Ectodermal cell (in vitro differentiated cells): ENCODE measurements at regions not wholly inside any gene's neighbourhood (a gene's known extent, or its start where the extent isn't known, plus 50 kb on each side); places are given as distances from the start of the nearest gene placed in this dataset.
"Not testable (repeated sequence)": the region's sequence is repeated elsewhere in the genome, so short reads cannot be mapped to it uniquely, and the experiment has no call there.

Source experiments
- H3K27ac ChIP-seq: 2 replicates; pipeline ENCODE4 v1.7.0; 2013; ENCODE audit warnings: mild to moderate bottlenecking, low read depth, low read length; ENCODE audit not compliant: insufficient read depth, poor library complexity, severe bottlenecking
- H3K27me3 ChIP-seq: 2 replicates; pipeline ENCODE4 v1.7.0; 2013; ENCODE audit warnings: mild to moderate bottlenecking, low read length; ENCODE audit not compliant: insufficient read depth, control insufficient read depth, poor library complexity, severe bottlenecking
- H3K36me3 ChIP-seq: one replicate; pipeline ENCODE4 v1.7.0; 2013; ENCODE audit warnings: low read length; ENCODE audit not compliant: control insufficient read depth, insufficient read depth
- H3K4me1 ChIP-seq: one replicate; pipeline ENCODE4 v1.7.0; 2013; ENCODE audit warnings: low read length; ENCODE audit not compliant: control insufficient read depth, insufficient read depth
- H3K4me3 ChIP-seq: 2 replicates; pipeline ENCODE4 v1.7.0; 2013; ENCODE audit warnings: low read depth, low read length, control low read depth; ENCODE audit not compliant: insufficient read depth
- H3K9me3 ChIP-seq: 2 replicates; pipeline ENCODE4 v1.7.0; 2013; ENCODE audit warnings: mild to moderate bottlenecking, low read length, moderate library complexity; ENCODE audit not compliant: control insufficient read depth
- WGBS, 2 experiments: methylation state at CpG; one replicate each; pipeline ENCODE4 v1.1.7; 2013; ENCODE audit warnings: missing lambda C conversion rate in 2 of 2; 5-methylcytosine and 5-hydroxymethylcytosine counted together

GRCh38 chr2:234861841-234862735 is 89.7 kb upstream of the SH3BP4 start:
- Histone ChIP-seq H3K27ac (no peak overlapping the region), H3K4me3 (no peak overlapping the region)
- 91% methylated on average over 12 of the region's 12 CpGs for WGBS, 2 experiments

DNA sequence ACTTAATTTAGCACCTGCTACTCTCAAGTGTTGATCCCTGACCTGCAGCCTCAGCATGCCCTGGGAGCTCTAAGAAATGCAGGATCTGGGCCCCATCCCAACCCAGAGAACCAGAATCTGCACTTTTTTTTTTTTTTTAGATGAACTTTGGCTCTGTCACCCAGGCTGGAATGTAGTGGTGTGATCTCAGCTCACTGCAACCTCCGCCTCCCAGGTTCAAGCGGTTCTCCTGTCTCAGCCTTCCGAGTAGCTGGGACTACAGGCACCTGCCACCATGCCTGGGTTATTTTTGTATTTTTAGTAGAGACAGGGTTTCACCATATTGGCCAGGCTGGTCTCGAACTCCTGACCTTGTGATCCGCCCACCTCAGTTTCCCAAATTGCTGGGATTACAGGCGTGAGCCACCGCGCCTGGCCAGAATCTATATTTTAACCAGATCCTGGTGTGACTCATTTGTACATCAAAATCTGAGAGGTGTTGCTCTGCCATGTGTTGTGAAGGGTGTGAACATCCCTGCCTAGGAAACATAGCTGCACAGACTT is 92.4 kb upstream of the SH3BP4 start:
- not testable (repeated sequence) for H3K27me3 ChIP-seq, H3K36me3 ChIP-seq, H3K4me1 ChIP-seq, H3K4me3 ChIP-seq, H3K9me3 ChIP-seq, H3K27ac ChIP-seq
- WGBS, 2 experiments = 93 to 96% methylated on average over 8 of the region's 8 CpGs

More at GRCh38 chr2:234861841-234862735, 89.7 kb upstream of the SH3BP4 start:
- H3K27me3 ChIP-seq = no peaks in the 10 kb centered on the region
- no peaks in the 10 kb centered on the region for H3K9me3 ChIP-seq
- H3K36me3 ChIP-seq = peaks cover 2% of the 10 kb centered on the region
- no peaks in the 10 kb centered on the region for H3K4me1 ChIP-seq

DNA sequence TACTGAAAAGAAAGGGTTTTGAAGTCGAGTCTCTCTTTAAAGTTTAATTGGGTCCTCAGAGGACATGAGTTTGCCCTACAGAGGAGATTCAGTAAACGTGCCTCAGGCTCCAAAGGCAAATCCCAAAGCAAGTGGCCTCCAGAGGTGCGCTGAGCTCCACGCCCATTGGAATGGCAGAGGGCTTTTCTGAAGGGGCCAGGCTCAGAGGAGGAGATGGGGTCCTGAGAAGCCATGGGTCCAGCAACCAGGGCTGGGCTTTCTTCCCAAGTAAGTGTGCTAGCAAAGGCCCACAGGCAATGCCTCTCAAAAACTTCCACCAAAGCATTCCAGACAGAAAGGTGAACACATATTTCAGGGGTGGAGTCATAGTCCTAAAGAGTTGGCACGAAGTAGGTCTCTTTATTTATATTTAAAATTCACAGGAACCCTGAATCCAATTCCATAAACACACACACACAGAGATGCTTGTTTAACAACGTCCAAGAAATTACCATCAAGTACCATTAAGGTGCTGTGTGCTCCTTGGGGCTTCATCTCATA is 93.0 kb upstream of the SH3BP4 start:
- Histone ChIP-seq H3K4me3 (no peak overlapping the region), H3K9me3 (no peaks in the 10 kb centered on the region), H3K27me3 (no peaks in the 10 kb centered on the region), H3K4me1 (no peaks in the 10 kb centered on the region), H3K36me3 (no peaks in the 10 kb centered on the region), H3K27ac (no peak overlapping the region)
- WGBS, 2 experiments = 79 to 83% methylated on average over 6 of the region's 6 CpGs

DNA sequence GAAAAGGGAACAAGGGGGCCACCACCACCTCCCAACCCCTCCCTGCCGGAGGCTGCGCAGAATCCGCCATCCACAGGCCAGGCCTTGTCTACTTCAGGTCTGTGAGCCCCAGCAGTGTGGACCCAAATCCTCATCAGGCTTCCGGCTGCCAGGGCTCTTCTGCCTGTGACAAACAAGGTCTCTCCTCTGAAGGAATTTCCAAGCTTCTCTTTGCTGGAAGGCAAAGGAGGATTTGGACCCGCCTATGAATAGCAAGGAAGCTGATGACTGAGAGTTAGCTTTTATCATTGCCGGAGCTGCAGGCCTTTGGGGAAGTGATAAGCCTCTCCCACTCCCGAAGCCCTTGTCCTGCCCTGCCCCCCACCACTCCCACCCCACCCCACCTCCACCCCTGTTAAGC is 93.7 kb upstream of the SH3BP4 start:
- H3K4me1 ChIP-seq = no peaks in the 10 kb centered on the region
- no peak overlapping the region for H3K4me3 ChIP-seq
- H3K27me3 ChIP-seq = no peaks in the 10 kb centered on the region
- H3K27ac ChIP-seq = no peak overlapping the region
- no peaks in the 10 kb centered on the region for H3K36me3 ChIP-seq
- no peaks in the 10 kb centered on the region for H3K9me3 ChIP-seq
- WGBS, 2 experiments = 67 to 86% methylated on average over 6 to 7 of the region's 7 CpGs

DNA sequence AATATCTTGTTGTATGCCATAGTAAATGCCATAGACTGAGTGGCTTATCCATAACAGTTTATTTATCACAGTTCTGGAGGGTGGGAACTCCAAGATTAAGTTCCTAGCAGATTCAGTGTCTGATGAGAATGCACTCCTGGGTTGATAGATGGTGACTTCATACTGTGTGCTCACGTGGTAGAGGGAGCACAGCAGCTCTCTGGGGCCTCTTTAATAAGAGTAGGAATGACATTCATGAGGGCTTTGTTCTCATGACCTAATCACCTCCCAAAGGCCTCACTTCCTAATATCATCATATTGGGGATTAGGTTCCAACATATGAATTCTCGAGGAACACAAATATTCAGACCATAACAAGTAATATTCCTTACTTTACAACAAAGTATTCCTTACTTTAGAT is 98.1 kb upstream of the SH3BP4 start:
- Histone ChIP-seq H3K27ac (no peak overlapping the region), H3K4me3 (no peak overlapping the region), H3K36me3 (no peaks in the 10 kb centered on the region), H3K27me3 (no peaks in the 10 kb centered on the region), H3K4me1 (no peaks in the 10 kb centered on the region), H3K9me3 (no peaks in the 10 kb centered on the region)
- 73 to 77% methylated on average over 2 of the region's 2 CpGs for WGBS, 2 experiments

DNA sequence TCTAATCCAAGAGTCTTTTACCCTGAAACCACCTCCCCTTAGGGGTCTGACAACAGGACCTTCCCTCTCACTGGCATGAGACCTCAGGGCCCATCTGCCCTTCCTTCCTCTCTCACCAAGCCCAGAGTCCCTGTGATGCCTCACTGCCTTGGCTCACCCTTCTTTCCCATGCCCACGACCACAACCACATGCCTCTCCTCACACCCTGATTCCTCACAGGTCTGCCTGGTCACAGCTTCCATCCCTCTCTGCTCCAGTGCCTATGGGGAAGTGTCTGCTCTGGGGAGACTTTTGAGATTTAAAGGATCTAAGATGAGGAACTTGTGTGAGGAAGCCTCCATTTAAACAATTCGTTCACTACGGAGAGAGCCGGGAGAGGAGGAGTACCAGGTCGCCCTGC is 98.9 kb upstream of the SH3BP4 start:
- H3K9me3 ChIP-seq = no peaks in the 10 kb centered on the region
- H3K36me3 ChIP-seq = no peaks in the 10 kb centered on the region
- no peaks in the 10 kb centered on the region for H3K27me3 ChIP-seq
- no peak overlapping the region for H3K4me3 ChIP-seq
- H3K4me1 ChIP-seq = peaks cover 3% of the 10 kb centered on the region
- 93 to 96% methylated on average over 5 of the region's 5 CpGs for WGBS, 2 experiments
- H3K27ac ChIP-seq = no peak overlapping the region

DNA sequence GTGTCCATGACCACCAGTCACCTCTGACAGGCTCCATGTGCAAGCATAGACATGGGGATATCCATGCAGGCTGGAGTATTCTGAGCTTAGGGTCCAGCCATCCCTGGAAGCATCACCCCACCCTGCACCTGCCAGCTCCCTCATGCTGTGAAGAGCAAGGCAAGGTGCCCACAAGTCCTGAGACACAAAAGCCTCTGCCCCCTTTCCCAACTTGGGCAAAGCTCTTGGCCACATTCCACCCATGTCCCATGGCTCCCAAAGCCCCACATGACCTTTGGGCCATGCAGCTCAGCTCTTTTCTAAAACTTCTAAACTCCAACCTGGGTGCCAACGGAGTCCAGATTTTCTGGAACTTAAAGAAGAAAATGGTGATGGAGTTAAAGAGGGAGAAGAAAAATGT is 99.8 kb upstream of the SH3BP4 start:
- peaks cover 3% of the 10 kb centered on the region for H3K4me1 ChIP-seq
- no peaks in the 10 kb centered on the region for H3K9me3 ChIP-seq
- H3K27ac ChIP-seq = no peak overlapping the region
- H3K36me3 ChIP-seq = no peaks in the 10 kb centered on the region
- H3K27me3 ChIP-seq = no peaks in the 10 kb centered on the region
- WGBS, 2 experiments = 100% methylated on average over 1 of the region's 1 CpG; no CpG with 5 or more reads in 1 of the 2 experiments
- no peak overlapping the region for H3K4me3 ChIP-seq

- Histone ChIP-seq H3K9me3 (no peaks in the 10 kb centered on the region), H3K36me3 (no peaks in the 10 kb centered on the region), H3K4me3 (no peak overlapping the region), H3K27ac (no peak overlapping the region), H3K27me3 (no peaks in the 10 kb centered on the region), H3K4me1 (peaks cover 8% of the 10 kb centered on the region)
- WGBS, 2 experiments = 83 to 88% methylated on average over 5 of the region's 5 CpGs
These were observed 100.4 kb upstream of the SH3BP4 start for GRCh38 chr2:234851451-234851850.

GRCh38 chr2:234850818-234851217 is 101.0 kb upstream of the SH3BP4 start:
- H3K27ac ChIP-seq = no peak overlapping the region

GRCh38 chr2:234849678-234850077 is 102.1 kb upstream of the SH3BP4 start:
- Histone ChIP-seq H3K4me1 (peaks cover 8% of the 10 kb centered on the region), H3K9me3 (no peaks in the 10 kb centered on the region), H3K27me3 (no peaks in the 10 kb centered on the region), H3K4me3 (no peak overlapping the region), H3K36me3 (no peaks in the 10 kb centered on the region), H3K27ac (no peak overlapping the region)
- 94 to 95% methylated on average over 4 of the region's 4 CpGs for WGBS, 2 experiments

More at GRCh38 chr2:234850818-234851217, 101.0 kb upstream of the SH3BP4 start:
- H3K36me3 ChIP-seq = no peaks in the 10 kb centered on the region
- no peaks in the 10 kb centered on the region for H3K27me3 ChIP-seq
- H3K4me3 ChIP-seq = no peak overlapping the region
- 97% methylated on average over 4 to 5 of the region's 5 CpGs for WGBS, 2 experiments
- no peaks in the 10 kb centered on the region for H3K9me3 ChIP-seq
- H3K4me1 ChIP-seq = peaks cover 8% of the 10 kb centered on the region
